Activated effector memory CD4-positive, alpha-beta T cell treated with anti-CD3 and anti-CD28 coated beads, Interleukin-2, amount 50 U/mL, for 16 hours (primary cell): ENCODE measurements at regions not wholly inside any gene's neighbourhood (a gene's known extent, or its start where the extent isn't known, plus 50 kb on each side); places are given as distances from the start of the nearest gene placed in this dataset.

Experiments
- DNase-seq: peaks from one replicate; pipeline ENCODE4 v3.0.0-alpha.2; 2020

- no peak for DNase-seq
Measured at GRCh38 chr2:82848285-82848684, 1610.8 kb downstream of the SUCLG1 start.

DNA sequence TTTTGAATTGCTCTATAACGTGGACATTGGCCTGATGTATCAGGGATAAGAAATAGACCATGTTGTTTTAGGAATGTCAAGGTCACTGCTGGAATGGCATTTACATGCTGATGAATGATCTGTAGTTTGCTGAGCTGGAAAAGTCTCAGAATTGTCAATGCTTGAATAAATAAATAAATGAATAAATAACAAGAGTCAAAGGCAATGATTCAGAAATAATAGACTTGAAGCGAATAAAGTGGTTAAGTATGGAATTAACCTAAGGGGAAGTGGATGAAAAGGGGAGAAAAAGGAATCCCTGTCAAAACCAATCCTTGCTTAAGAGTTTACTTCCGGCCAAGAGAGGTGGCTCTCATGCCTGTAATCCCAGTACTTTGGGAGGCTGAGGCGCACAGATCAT lies 1620.0 kb downstream of the SUCLG1 start:
- DNase-seq, result no peak

DNA sequence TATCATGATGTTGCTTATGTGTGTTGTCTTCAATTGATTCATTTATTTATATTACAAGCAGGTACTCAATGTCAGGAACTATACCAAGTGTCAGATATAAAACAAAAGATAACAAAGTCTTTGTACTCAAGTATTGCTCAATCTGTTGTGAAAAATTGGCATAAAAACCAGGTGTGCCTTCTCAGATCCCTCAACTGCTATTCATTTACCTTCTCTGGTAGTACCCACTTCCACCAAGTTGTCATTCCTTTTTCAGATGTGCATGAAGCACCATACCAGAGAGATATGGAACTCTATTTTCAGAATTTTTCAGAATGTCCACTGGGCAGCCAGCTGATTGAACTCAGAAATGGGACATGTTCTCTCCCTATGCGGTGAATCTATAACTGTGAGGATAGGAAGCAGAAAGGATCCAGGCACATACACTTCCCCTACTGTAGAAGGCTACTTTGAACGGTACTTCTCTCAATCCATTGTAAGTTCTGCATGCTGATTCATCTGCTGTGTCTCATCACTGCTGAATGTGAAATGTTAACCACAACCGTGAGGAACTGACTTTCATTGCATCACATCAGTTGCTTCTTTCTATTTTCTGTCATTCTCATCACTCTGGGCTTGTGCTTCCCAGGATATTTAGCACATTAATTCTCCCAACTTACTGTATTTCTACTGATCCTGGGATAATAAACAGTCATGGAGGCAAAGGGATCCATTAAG lies 1621.3 kb downstream of the SUCLG1 start:
- DNase-seq, result no peak

DNA sequence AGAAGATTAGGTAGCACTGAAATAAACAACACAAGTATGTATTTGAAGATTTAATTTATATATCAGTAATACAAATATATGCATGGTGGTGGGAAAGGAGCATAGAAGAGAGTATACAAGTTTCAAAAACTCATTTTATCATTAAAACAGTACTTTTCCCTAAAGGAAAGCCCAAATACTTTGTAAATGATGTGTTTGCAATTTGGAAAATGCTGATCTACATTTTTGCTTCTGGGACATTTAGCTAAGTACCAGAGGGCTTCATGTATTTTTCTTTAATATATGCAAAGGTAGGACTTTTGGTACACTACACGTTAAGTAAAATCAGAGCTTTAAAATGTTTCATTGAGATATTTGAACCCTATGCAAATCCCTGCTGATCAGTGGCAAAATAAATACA lies 1624.2 kb downstream of the SUCLG1 start:
- no peak for DNase-seq

- no peak for DNase-seq
Measured at GRCh38 chr2:82827426-82827825, 1631.7 kb downstream of the SUCLG1 start.

DNA sequence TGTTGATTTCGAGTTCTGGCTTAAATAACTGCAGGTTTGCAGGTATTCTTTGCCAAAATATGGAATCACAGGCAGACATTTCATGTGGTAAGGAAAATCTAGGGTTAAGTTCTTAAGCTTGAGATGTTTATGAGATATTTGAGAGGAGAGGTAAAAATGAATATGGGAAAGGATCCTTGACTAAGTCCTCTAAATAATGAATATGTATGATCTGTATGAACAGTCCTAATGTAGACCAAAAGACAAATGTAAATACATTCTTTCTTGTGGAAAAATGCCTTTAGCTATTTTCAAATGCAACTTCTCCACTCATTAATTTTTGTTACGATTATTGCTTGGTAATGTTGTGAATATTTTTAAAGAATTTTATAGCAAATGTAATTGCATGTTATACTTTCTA lies 1632.6 kb downstream of the SUCLG1 start:
- DNase-seq, result no peak

GRCh38 chr2:82825410-82826090 lies 1633.5 kb downstream of the SUCLG1 start:
- no peak for DNase-seq

- DNase-seq, result no peak
Measured at GRCh38 chr2:82823892-82824291, 1635.2 kb downstream of the SUCLG1 start.

DNA sequence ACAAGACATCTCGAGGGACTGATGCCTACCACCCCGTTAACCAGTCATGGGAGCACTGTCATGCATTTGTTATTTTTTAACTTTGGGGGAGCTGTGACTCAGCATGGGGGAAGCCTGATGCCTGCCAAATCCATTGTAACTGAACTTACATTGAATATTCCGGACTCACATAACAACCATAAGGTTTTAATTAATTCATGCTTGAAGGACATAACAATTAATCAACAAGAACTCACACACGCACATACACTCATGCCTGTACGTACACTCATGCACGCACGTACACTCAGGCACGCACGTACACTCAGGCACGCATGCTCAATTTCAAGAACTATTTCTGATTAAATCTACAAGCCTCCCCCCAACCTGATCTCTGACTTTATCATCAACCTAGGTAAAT lies 1639.1 kb downstream of the SUCLG1 start:
- DNase-seq, result no peak

GRCh38 chr2:82814146-82814545 lies 1644.9 kb downstream of the SUCLG1 start:
- DNase-seq, result no peak

DNA sequence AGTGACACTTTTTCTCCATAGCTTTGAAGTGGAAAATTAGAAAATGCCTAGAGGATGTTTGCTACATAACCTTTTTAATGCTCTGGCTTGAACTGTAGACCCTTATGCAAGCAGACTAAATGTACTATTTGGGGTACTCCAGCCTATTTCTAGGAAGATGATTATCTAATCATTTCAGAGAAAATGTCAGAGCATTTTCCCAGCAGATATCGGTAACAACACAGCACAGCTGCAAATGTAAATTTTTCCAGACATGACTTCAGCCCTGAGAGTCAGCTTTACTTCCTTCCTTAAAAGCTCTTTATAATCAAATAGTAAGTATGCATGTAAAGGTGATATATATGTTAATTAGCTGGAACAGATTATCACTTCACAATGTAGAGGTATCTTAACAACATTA lies 1647.1 kb downstream of the SUCLG1 start:
- DNase-seq, result no peak

GRCh38 chr2:82803307-82803706 lies 1655.8 kb downstream of the SUCLG1 start:
- no peak for DNase-seq

- DNase-seq, result no peak
Measured at GRCh38 chr2:82797469-82797868, 1661.6 kb downstream of the SUCLG1 start.

DNA sequence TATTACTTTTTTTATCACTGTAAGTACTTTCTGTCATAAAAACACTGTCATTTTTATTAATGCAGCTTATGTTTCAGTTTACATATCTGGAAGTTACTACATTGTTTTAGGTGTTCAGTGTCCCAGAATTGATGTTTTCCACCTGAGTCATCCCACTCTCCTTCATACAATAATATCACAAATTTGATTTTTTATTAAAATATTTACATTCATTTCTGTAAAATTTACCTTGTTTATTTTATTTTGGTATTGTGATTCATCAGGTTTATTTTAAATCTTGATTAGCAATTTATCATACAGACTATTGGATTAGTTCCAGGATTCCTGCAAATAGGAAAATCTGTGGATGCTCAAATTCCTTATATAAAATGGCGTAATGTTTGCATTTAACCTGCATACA lies 1662.9 kb downstream of the SUCLG1 start:
- DNase-seq, result no peak

GRCh38 chr2:82795446-82795845 lies 1663.6 kb downstream of the SUCLG1 start:
- no peak for DNase-seq

DNA sequence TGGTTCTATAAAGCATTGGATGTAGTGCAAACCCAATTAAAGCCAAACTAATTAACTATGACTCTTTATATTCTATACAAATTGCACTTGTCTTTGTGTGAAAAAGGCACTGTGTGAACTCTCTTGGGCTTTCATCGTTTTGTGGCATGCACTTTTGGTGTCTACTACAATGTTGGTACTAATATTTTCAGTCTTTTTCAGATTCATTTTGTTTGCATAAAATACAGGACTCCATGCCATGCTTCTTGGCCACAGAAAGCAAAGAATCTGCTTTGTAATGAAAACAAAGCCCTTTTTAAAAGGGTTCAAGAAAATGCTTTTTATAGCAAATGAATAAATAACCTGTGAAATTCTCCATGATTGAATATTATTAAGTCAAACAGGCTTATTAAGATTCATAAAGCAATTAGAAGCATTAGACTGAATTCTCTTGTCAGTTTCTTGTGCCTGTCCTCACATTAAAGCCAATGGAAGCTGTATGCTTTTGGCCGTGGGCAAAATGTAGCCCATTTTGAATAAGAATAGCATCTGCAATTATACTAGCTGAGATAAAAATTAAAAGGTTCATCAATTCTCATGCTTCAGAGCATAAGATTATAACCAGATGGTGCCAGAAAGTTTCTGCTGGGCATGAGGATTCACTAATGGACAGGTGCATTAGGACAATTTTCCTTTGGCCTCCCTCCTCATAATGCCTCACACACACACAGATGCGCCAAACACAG lies 1665.2 kb downstream of the SUCLG1 start:
- DNase-seq, result no peak

- DNase-seq, result no peak
Measured at GRCh38 chr2:82792316-82792715, 1666.8 kb downstream of the SUCLG1 start.

GRCh38 chr2:82790206-82791021 lies 1668.7 kb downstream of the SUCLG1 start:
- no peak for DNase-seq

DNA sequence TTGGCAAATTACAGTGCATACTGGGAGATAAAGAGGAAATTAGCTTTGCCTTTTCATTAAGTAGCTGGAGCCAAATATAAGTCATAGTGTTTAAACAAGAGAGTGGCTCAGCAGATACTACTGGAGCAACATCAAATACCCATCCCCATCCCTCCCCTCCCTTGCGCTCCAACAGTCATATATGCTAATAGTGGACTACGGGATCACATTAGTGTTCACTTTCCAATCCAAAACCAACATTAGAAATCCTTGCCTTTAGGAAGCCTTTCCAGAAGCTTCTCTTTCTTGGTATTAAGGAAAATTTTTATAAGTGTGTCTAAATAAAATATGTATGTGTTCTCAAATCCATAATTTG lies 1669.3 kb downstream of the SUCLG1 start:
- DNase-seq, result no peak

DNA sequence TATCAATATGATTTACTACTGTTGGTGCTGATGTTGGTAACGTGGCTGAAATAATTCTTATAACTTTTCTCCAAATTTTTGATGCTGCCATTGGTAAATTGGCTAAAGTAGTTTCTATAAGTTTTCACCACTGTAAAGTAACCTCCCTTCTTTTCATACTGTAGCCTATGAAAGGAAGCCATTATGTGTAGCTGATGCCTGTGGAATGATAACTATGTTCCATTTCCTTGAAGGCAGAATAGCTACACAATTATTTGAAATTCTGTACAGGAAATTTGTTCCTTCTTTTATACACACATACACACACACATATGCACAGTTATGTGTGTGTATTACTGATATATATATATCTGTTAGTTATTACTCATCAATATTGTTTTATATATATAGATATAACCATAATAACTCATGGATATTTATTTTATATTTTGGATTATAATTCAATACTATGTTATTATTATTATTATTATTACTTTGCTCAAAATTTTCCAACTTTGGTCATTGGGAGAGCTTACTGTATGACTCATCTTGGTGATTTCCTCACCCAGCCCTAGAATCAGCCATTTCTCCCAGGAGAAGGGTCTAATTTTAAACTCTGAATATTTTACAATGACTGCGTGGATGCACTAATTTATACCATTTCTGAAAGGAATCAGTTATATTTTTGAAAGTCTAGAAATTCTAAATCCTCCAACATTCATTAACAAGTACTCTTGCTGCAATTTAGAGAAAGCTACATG lies 1677.7 kb downstream of the SUCLG1 start:
- no peak for DNase-seq

- DNase-seq, result no peak
Measured at GRCh38 chr2:82780050-82780449, 1679.0 kb downstream of the SUCLG1 start.

GRCh38 chr2:82752396-82752795 lies 1706.7 kb downstream of the SUCLG1 start:
- DNase-seq, result no peak

DNA sequence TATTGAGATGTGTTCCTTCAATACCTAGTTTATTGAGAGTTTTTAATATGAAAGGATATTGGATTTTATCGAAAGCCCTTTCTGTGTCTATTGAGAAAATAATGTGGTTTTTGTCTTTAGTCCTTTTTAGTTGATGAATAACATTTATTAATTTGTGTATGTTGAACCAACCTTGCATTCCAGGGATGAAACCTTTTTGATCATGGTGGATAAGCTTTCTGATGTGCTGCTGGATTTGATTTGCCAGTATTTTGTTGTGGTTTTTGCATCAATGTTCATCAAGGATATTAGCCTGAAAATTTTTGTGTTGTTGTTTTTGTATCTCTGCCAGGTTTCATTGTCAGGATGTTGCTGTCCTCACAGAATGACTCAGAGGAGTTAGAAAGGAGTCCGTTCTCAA lies 1710.4 kb downstream of the SUCLG1 start:
- DNase-seq, result no peak
